ENCODE measurements at regions not wholly inside any gene's neighbourhood (a gene's known extent, or its start where the extent isn't known, plus 50 kb on each side); places are given as distances from the start of the nearest gene placed in this dataset.

DNA sequence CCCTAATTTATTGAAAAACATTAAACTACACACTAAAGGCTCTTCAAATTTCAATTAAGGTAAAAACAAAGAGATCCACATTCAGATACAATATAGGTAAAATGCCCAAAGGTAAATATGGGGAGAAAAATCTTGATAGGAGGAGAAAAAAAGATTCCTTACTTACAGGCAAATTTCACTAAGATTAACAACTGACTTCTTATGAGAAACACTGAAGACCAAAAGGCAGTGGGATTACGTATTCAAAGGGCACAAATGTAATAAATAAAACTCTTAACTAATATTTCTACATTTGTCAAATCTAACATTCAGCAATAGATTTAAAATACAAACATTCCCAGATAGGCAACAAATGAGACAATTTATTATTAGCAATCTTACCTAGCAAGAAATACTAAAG, 829.3 kb downstream of the SH3BGRL start:
- H3K9me3 Mint-ChIP-seq: peaks cover 11% of the 10 kb centered on the region
- no peak for DNase-seq (ENCODE audit: low spot score)
- peaks cover 5% of the 10 kb centered on the region for H3K9me3 ChIP-seq (ENCODE audit: low read depth)

DNA sequence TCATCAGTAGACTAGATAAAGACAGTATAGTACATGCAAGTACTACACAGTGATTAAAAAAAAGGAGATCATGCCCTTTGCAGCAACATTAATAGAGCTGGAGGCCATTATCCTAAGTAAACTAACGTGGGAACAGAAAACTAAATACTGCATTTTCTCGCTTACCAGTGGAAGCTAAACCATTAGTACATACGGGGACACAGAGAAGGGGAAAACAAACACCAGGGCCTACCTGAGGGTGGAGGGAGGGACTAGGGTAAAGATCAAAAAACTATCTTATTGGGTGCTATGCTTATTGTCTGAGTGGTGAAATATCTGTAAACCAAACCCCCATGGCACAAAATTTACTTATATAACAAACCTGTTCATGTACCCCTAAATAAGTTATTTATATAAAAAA, 836.9 kb downstream of the SH3BGRL start:
- no peaks in the 10 kb centered on the region for H3K27me3 Mint-ChIP-seq (ENCODE audit: insufficient read depth, low read depth)
- H3K27ac Mint-ChIP-seq: no peak overlapping the region
- no peaks in the 10 kb centered on the region for H4K20me1 ChIP-seq (ENCODE audit: low read depth)
- H3K4me3 Mint-ChIP-seq: no peak overlapping the region
- H3K36me3 ChIP-seq: no peaks in the 10 kb centered on the region
- no peak overlapping the region for H3K9ac ChIP-seq
- peaks cover 10% of the 10 kb centered on the region for H3K9me3 ChIP-seq (ENCODE audit: low read depth)
- H3K36me3 Mint-ChIP-seq: no peaks in the 10 kb centered on the region
- H3K4me3 ChIP-seq: no peak overlapping the region
- no peak overlapping the region for H3K4me2 ChIP-seq
- no peak for DNase-seq (ENCODE audit: low spot score)
- H3K4me1 Mint-ChIP-seq: no peaks in the 10 kb centered on the region
- TF ChIP-seq EZH2phosphoT487 (IDR thresholded peaks at IDR 0.05) (no peak), EZH2 (IDR thresholded peaks at IDR 0.05) (no peak)
- TF ChIP-seq, protein P1, sequence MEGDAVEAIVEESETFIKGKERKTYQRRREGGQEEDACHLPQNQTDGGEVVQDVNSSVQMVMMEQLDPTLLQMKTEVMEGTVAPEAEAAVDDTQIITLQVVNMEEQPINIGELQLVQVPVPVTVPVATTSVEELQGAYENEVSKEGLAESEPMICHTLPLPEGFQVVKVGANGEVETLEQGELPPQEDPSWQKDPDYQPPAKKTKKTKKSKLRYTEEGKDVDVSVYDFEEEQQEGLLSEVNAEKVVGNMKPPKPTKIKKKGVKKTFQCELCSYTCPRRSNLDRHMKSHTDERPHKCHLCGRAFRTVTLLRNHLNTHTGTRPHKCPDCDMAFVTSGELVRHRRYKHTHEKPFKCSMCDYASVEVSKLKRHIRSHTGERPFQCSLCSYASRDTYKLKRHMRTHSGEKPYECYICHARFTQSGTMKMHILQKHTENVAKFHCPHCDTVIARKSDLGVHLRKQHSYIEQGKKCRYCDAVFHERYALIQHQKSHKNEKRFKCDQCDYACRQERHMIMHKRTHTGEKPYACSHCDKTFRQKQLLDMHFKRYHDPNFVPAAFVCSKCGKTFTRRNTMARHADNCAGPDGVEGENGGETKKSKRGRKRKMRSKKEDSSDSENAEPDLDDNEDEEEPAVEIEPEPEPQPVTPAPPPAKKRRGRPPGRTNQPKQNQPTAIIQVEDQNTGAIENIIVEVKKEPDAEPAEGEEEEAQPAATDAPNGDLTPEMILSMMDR (IDR thresholded peaks at IDR 0.05): no peak
- H3K4me1 ChIP-seq: no peaks in the 10 kb centered on the region
- no peak overlapping the region for H3K27ac ChIP-seq
- H2AFZ ChIP-seq (replicated peaks): no peak overlapping the region
- H3K9me3 Mint-ChIP-seq: peaks cover 9% of the 10 kb centered on the region
- H3F3A ChIP-seq (ENCODE audit: low read depth): no peaks in the 10 kb centered on the region
- H3K79me2 ChIP-seq (ENCODE audit: low read depth): no peaks in the 10 kb centered on the region
- H3K27me3 ChIP-seq: no peaks in the 10 kb centered on the region

More for the DNA sequence above, 829.3 kb downstream of the SH3BGRL start:
- no peak overlapping the region for H3K27ac ChIP-seq
- H3K27ac Mint-ChIP-seq: no peak overlapping the region
- no peak overlapping the region for H3K4me3 ChIP-seq
- H3K36me3 ChIP-seq: no peaks in the 10 kb centered on the region
- no peaks in the 10 kb centered on the region for H3K27me3 ChIP-seq
- no peaks in the 10 kb centered on the region for H3K27me3 Mint-ChIP-seq (ENCODE audit: insufficient read depth, low read depth)
- no peaks in the 10 kb centered on the region for H4K20me1 ChIP-seq (ENCODE audit: low read depth)
- H3K4me2 ChIP-seq: no peak overlapping the region
- no peaks in the 10 kb centered on the region for H3K4me1 Mint-ChIP-seq
- H3K4me1 ChIP-seq: no peaks in the 10 kb centered on the region
- H3K4me3 Mint-ChIP-seq: no peak overlapping the region
- TF ChIP-seq EZH2 (IDR thresholded peaks at IDR 0.05) (no peak), EZH2phosphoT487 (IDR thresholded peaks at IDR 0.05) (no peak)
- TF ChIP-seq, protein P1 (IDR thresholded peaks at IDR 0.05): no peak
- no peaks in the 10 kb centered on the region for H3F3A ChIP-seq (ENCODE audit: low read depth)
- H3K36me3 Mint-ChIP-seq: no peaks in the 10 kb centered on the region
- no peak overlapping the region for H3K9ac ChIP-seq
- no peaks in the 10 kb centered on the region for H3K79me2 ChIP-seq (ENCODE audit: low read depth)
- no peak overlapping the region for H2AFZ ChIP-seq (replicated peaks)

DNA sequence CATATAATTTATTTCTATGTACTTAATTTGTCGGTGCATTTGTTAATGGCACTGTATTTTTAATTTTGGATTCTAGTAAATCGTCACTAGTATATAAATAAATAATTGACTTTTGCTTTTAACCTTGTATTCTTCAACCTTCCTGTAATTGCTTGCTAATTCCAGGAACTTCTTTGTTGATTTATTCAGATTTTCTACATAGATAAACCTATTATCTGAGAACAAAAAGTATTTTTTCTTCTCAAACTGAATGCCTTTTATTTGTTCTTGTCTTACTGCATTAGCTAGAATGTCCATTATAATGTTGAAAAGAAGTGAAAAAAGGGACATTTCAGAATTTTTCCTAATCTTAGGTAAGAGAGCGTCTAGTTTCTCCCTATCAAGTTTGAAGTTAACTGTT, 839.1 kb downstream of the SH3BGRL start:
- no peaks in the 10 kb centered on the region for H3K27me3 Mint-ChIP-seq (ENCODE audit: insufficient read depth, low read depth)
- peaks cover 10% of the 10 kb centered on the region for H3K9me3 ChIP-seq (ENCODE audit: low read depth)
- H3K27ac Mint-ChIP-seq: no peak overlapping the region
- H2AFZ ChIP-seq (replicated peaks): no peak overlapping the region
- H3K4me2 ChIP-seq: no peak overlapping the region
- H3K79me2 ChIP-seq (ENCODE audit: low read depth): no peaks in the 10 kb centered on the region
- no peak overlapping the region for H3K4me3 Mint-ChIP-seq
- H3K4me1 Mint-ChIP-seq: no peaks in the 10 kb centered on the region
- H3K4me1 ChIP-seq: no peaks in the 10 kb centered on the region
- H4K20me1 ChIP-seq (ENCODE audit: low read depth): no peaks in the 10 kb centered on the region
- no peaks in the 10 kb centered on the region for H3K36me3 Mint-ChIP-seq
- H3K9ac ChIP-seq: no peak overlapping the region
- no peak for DNase-seq (ENCODE audit: low spot score)
- no peak overlapping the region for H3K4me3 ChIP-seq
- peaks cover 9% of the 10 kb centered on the region for H3K9me3 Mint-ChIP-seq
- no peaks in the 10 kb centered on the region for H3K27me3 ChIP-seq
- TF ChIP-seq EZH2 (IDR thresholded peaks at IDR 0.05) (no peak), EZH2phosphoT487 (IDR thresholded peaks at IDR 0.05) (no peak)
- TF ChIP-seq, protein P1 (IDR thresholded peaks at IDR 0.05): no peak
- H3F3A ChIP-seq (ENCODE audit: low read depth): no peaks in the 10 kb centered on the region
- no peaks in the 10 kb centered on the region for H3K36me3 ChIP-seq
- H3K27ac ChIP-seq: no peak overlapping the region

Data from neural progenitor cell (in vitro differentiated cells).